ENCODE measurements at regions not wholly inside any gene's neighbourhood (a gene's known extent, or its start where the extent isn't known, plus 50 kb on each side); places are given as distances from the start of the nearest gene placed in this dataset.

- no peak for TF ChIP-seq CTCF (IDR thresholded peaks at IDR 0.05)
- no peak for TF ChIP-seq POLR2A (IDR thresholded peaks at IDR 0.05)
Observed at GRCh38 chr2:7480431-7480830, 563.2 kb downstream of the RNF144A start.
